ENCODE measurements at regions not wholly inside any gene's neighbourhood (a gene's known extent, or its start where the extent isn't known, plus 50 kb on each side); places are given as distances from the start of the nearest gene placed in this dataset.

GRCh38 chr12:65632131-65632855, 192.0 kb upstream of the HMGA2 start:
- H3K27ac ChIP-seq: no peak overlapping the region
- H3K4me3 ChIP-seq: no peak overlapping the region
- TF ChIP-seq POLR2A (IDR thresholded peaks at IDR 0.05): no peak
- no peak for TF ChIP-seq CTCF (IDR thresholded peaks at IDR 0.05)
- no peaks in the 10 kb centered on the region for H3K4me1 ChIP-seq
- H3K36me3 ChIP-seq: no peaks in the 10 kb centered on the region
- DNase-seq: no peak
- no peaks in the 10 kb centered on the region for H3K9me3 ChIP-seq
- intact Hi-C loops (cut with DNase I; ENCODE audit: low total_unique reads): no loop called here
- no peaks in the 10 kb centered on the region for H3K27me3 ChIP-seq

- no peaks in the 10 kb centered on the region for H3K36me3 ChIP-seq
- no peak overlapping the region for H3K27ac ChIP-seq
- no peak overlapping the region for H3K4me3 ChIP-seq
- H3K4me1 ChIP-seq: no peaks in the 10 kb centered on the region
- no peak for DNase-seq
- H3K27me3 ChIP-seq: no peaks in the 10 kb centered on the region
- intact Hi-C loops (cut with DNase I; ENCODE audit: low total_unique reads): no loop called here
- no peaks in the 10 kb centered on the region for H3K9me3 ChIP-seq
- TF ChIP-seq CTCF (IDR thresholded peaks at IDR 0.05): no peak
- no peak for TF ChIP-seq POLR2A (IDR thresholded peaks at IDR 0.05)
These were observed 190.2 kb upstream of the HMGA2 start for GRCh38 chr12:65634061-65634460.

- Histone ChIP-seq H3K27me3 (no peaks in the 10 kb centered on the region), H3K9me3 (no peaks in the 10 kb centered on the region), H3K27ac (no peak overlapping the region), H3K36me3 (no peaks in the 10 kb centered on the region), H3K4me1 (no peaks in the 10 kb centered on the region), H3K4me3 (no peak overlapping the region)
- intact Hi-C loops (cut with DNase I; ENCODE audit: low total_unique reads): no loop called here
- TF ChIP-seq CTCF (IDR thresholded peaks at IDR 0.05): no peak
- TF ChIP-seq POLR2A (IDR thresholded peaks at IDR 0.05): no peak
- DNase-seq: no peak
These were observed 189.5 kb upstream of the HMGA2 start for GRCh38 chr12:65634626-65635331.

GRCh38 chr12:65636436-65636835, 187.8 kb upstream of the HMGA2 start:
- Histone ChIP-seq H3K27ac (no peak overlapping the region), H3K27me3 (no peaks in the 10 kb centered on the region), H3K4me3 (no peak overlapping the region), H3K9me3 (no peaks in the 10 kb centered on the region), H3K4me1 (no peaks in the 10 kb centered on the region), H3K36me3 (no peaks in the 10 kb centered on the region)
- TF ChIP-seq POLR2A (IDR thresholded peaks at IDR 0.05) (no peak), CTCF (IDR thresholded peaks at IDR 0.05) (no peak)
- no peak for DNase-seq
- intact Hi-C loops (cut with DNase I; ENCODE audit: low total_unique reads): no loop called here

GRCh38 chr12:65637150-65637549, 187.1 kb upstream of the HMGA2 start:
- H3K9me3 ChIP-seq: no peaks in the 10 kb centered on the region
- no peaks in the 10 kb centered on the region for H3K4me1 ChIP-seq
- H3K27ac ChIP-seq: no peak overlapping the region
- H3K36me3 ChIP-seq: no peaks in the 10 kb centered on the region
- DNase-seq: no peak
- intact Hi-C loops (cut with DNase I; ENCODE audit: low total_unique reads): no loop called here
- no peak for TF ChIP-seq CTCF (IDR thresholded peaks at IDR 0.05)
- TF ChIP-seq POLR2A (IDR thresholded peaks at IDR 0.05): no peak
- H3K4me3 ChIP-seq: no peak overlapping the region
- no peaks in the 10 kb centered on the region for H3K27me3 ChIP-seq

Measured in uterus (tissue), 3 donors.